Vagina (tissue), 2 donors: ENCODE measurements at regions not wholly inside any gene's neighbourhood (a gene's known extent, or its start where the extent isn't known, plus 50 kb on each side); places are given as distances from the start of the nearest gene placed in this dataset.

Source experiments
- CTCF ChIP-seq, 3 experiments: fragments of 450-650 bp in 2 of 3; fragments of 200-600 bp in 1 of 3; sonication (generic) in 1 of 3; IDR thresholded peaks; one replicate each; pipeline ENCODE4 v1.5.1; 2017 to 2019; ENCODE audit warnings: antibody characterized with exemption in 3 of 3, mild to moderate bottlenecking in 2 of 3, moderate library complexity in 2 of 3
- POLR2A ChIP-seq, 2 donors: fragments of 450-650 bp; IDR thresholded peaks; one replicate each; pipeline ENCODE4 v1.6.1; 2017; ENCODE audit warnings: antibody characterized with exemption in 2 of 2, mild to moderate bottlenecking in 2 of 2, moderate library complexity in 2 of 2

GRCh38 chr10:21057989-21058388 is 160.9 kb upstream of the NEBL start:
- TF ChIP-seq CTCF (IDR thresholded peaks at IDR 0.05) (no peak), POLR2A (IDR thresholded peaks at IDR 0.05) (no peak)
